A549 (cell line): ENCODE measurements at regions not wholly inside any gene's neighbourhood (a gene's known extent, or its start where the extent isn't known, plus 50 kb on each side); places are given as distances from the start of the nearest gene placed in this dataset.

ENCODE experiments used
- CTCF ChIP-seq: fragments of >200 bp; sonication (Bioruptor Twin); formaldehyde crosslinking; IDR thresholded peaks from 3 replicates; pipeline ENCODE4 v1.5.1; 2016
- EP300 ChIP-seq, 2 experiments: fragments of >200 bp; sonication (Bioruptor Twin); formaldehyde crosslinking; IDR thresholded peaks; 2 replicates in 1 of 2; 3 replicates in 1 of 2; pipeline ENCODE4 v1.6.1; 2016 to 2017
- JUNB ChIP-seq: fragments of >200 bp; sonication (Bioruptor Twin); formaldehyde crosslinking; IDR thresholded peaks from 2 replicates; pipeline ENCODE4 v1.6.1; 2016
- KDM1A ChIP-seq: fragments of 200-600 bp; sonication (generic); IDR thresholded peaks from 2 replicates; pipeline ENCODE4 v1.6.1; 2016; ENCODE audit warnings: low read depth, mild to moderate bottlenecking
- MAX ChIP-seq: IDR thresholded peaks from 2 replicates; pipeline ENCODE4 v1.6.1; 2012
- MAZ ChIP-seq: fragments of 150-350 bp; IDR thresholded peaks from 2 replicates; pipeline ENCODE4 v1.6.1; 2014; ENCODE audit warnings: antibody characterized with exemption, low read depth, low read length, borderline replicate concordance
- NPAS2 ChIP-seq: fragments of 250-450 bp; sonication (Bioruptor Pico); IDR thresholded peaks from 2 replicates; pipeline ENCODE4 v1.8.0; 2022; ENCODE audit warnings: mild to moderate bottlenecking, moderate library complexity, borderline replicate concordance
- NR3C1 ChIP-seq: fragments of >200 bp; sonication (Bioruptor Twin); formaldehyde crosslinking; IDR thresholded peaks from 3 replicates; pipeline ENCODE4 v1.6.1; 2017
- POLR2A ChIP-seq: IDR thresholded peaks from 2 replicates; pipeline ENCODE4 v1.6.1; 2012; ENCODE audit warnings: mild to moderate bottlenecking, low read length
- RARB ChIP-seq: fragments of 250-450 bp; sonication (Bioruptor Pico); IDR thresholded peaks from 2 replicates; pipeline ENCODE4 v1.8.0; 2021; ENCODE audit warnings: mild to moderate bottlenecking, moderate library complexity
- RFX5 ChIP-seq: fragments of 450-650 bp; IDR thresholded peaks from 2 replicates; pipeline ENCODE4 v1.7.1; 2014; ENCODE audit warnings: antibody characterized with exemption, mild to moderate bottlenecking, moderate library complexity
- SMC3 ChIP-seq: fragments of >200 bp; sonication (Bioruptor Twin); formaldehyde crosslinking; IDR thresholded peaks from 3 replicates; pipeline ENCODE4 v1.6.1; 2018; ENCODE audit warnings: inconsistent platforms

GRCh38 chr18:66795051-66795450 is 191.2 kb upstream of the CDH19 start:
- TF ChIP-seq EP300 (IDR thresholded peaks at IDR 0.05) (no peak), MAZ (no peak), JUNB (no peak), RFX5 (no peak), CTCF (no peak), NR3C1 (no peak), MAX (no peak), NPAS2 (CRISPR knock-in tag) (no peak), POLR2A (no peak), RARB (CRISPR knock-in tag) (no peak), KDM1A (no peak), SMC3 (no peak)
